Fibroblast of mammary gland (primary cell): ENCODE measurements at regions not wholly inside any gene's neighbourhood (a gene's known extent, or its start where the extent isn't known, plus 50 kb on each side); places are given as distances from the start of the nearest gene placed in this dataset.

Experiments
- DNase-seq: peaks from one replicate; pipeline ENCODE4 v3.0.0-alpha.2; 2010; ENCODE audit warnings: low read depth
- H3K4me3 ChIP-seq: 2 replicates; pipeline ENCODE4 v1.5.1; 2011; ENCODE audit warnings: low read depth, mild to moderate bottlenecking, low read length, moderate library complexity; ENCODE audit not compliant: control insufficient read depth
- CTCF ChIP-seq: conservative IDR thresholded peaks from 2 replicates; pipeline ENCODE4 v1.5.1; 2011; ENCODE audit warnings: low read depth, low read length, inconsistent platforms; ENCODE audit not compliant: control insufficient read depth, insufficient read depth

DNA sequence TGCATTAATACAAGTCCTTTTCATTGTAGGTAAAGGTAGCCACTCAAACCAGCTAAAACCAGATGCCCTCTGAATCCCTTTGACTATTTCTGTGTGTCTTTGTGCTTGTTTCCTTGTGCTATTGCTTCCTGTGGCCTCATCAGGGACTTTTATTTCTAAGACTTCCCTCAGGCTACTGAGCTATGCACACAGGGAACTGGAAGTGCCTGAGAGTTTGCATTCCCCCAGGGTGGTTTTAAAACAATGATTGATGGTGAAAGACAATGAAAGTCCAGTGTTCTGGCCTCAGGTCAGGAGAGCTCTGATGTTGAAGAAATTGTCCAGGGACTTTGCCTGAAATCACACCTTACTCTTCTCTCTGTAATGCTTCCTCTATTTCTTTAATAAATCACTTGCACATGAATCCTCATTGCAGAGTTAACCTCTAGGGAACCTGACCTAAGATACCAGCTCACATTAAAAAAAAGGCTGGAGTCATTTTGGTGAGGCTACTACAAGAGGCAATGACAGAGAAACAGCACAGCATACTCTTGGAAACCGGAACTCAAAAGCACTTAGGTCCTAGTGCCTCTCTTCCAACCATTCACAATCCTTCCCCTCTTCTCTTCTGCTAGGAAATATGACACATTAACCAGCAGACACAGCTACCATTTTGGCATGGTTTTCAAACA lies 158.1 kb upstream of the NREP start:
- peak; percentile 26 for DNase-seq
- H3K4me3 ChIP-seq, result no peak overlapping the region
- TF ChIP-seq CTCF, result no peak

DNA sequence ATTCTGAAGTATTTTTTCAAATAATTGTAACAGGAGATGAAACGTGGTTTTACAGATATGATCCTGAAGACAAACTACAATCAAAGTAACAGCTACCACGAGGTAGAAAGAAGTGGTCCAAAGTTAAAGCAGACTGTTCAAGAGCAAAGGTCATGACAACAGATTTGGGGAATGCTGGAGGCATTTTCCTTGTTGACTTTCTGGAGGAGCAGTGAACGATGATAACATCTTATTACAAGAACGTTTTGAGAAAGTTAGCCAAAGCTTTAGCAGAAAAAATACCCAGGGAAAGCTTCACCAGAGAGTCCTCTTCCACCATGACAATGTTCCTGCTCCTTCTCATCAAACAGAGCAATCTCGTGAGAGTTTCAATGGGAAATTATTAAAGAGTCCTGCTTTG lies 145.4 kb upstream of the NREP start:
- TF ChIP-seq CTCF, result no peak
- DNase-seq, result no peak
- no peak overlapping the region for H3K4me3 ChIP-seq

DNA sequence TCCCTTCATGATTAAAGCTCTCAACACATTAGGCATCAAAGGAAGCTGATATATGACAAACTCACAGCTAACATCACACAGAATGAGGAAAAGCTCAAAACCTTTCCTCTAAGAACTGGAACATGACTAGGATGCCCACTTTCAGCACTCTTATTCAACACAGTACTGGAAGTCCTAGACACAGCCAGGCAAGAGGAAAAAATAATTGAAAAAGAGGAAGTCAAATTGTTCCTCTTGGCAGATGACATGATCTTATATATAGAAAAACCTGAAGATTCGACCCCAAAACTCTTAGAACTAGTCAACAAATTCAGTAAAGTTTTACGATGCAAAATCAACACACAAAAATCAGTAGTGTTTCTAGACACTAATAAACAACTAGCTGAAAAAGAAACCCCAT lies 144.3 kb upstream of the NREP start:
- no peak for TF ChIP-seq CTCF
- no peak overlapping the region for H3K4me3 ChIP-seq
- DNase-seq, result no peak

GRCh38 chr5:111892949-111893348 lies 136.0 kb upstream of the NREP start:
- peak; percentile 39 for DNase-seq
- no peak for TF ChIP-seq CTCF
- H3K4me3 ChIP-seq, result no peak overlapping the region

DNA sequence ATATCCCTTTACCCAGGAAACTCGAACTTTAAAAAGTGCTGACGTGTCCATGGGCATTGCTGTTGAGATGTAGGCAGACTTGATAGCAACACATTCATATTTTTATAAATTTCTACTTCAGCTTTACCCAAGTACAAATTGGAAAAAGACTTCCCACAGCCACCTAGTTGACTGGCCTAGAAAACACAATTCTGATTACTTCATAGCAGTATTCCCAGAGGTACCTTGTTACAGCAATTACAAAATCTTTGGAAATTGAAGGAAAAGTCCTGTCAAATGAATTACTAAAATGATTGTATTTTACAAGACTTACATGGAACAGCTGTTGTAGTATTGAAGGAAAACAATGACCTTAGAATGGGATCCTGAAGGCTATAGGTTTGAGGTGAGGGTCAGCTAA lies 130.7 kb upstream of the NREP start:
- no peak overlapping the region for H3K4me3 ChIP-seq
- peak; percentile 50 for DNase-seq
- no peak for TF ChIP-seq CTCF

DNA sequence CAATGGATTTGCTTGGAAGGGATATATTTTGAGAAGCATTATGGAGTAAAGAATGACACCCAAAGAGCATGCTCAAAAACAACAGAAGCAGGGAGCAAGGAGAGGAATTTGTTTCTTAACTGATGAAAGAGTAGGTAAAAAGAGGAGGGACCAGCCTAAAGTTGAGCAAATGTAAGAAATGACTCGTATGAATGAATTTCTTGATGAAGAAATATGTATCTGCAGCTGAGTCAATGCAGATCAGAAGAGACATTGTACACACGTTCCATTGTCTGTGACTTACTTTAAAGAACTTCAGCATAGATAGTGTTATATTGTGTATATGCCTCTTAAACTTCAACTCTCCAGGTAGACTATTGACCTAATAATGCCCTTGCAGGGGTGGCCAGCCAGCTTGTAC lies 112.7 kb upstream of the NREP start:
- H3K4me3 ChIP-seq, result no peak overlapping the region
- no peak for TF ChIP-seq CTCF
- DNase-seq, result peak; percentile 54

GRCh38 chr5:111865356-111865755 lies 108.4 kb upstream of the NREP start:
- no peak for TF ChIP-seq CTCF
- no peak for DNase-seq
- no peak overlapping the region for H3K4me3 ChIP-seq
